ENCODE measurements at regions not wholly inside any gene's neighbourhood (a gene's known extent, or its start where the extent isn't known, plus 50 kb on each side); places are given as distances from the start of the nearest gene placed in this dataset.

DNA sequence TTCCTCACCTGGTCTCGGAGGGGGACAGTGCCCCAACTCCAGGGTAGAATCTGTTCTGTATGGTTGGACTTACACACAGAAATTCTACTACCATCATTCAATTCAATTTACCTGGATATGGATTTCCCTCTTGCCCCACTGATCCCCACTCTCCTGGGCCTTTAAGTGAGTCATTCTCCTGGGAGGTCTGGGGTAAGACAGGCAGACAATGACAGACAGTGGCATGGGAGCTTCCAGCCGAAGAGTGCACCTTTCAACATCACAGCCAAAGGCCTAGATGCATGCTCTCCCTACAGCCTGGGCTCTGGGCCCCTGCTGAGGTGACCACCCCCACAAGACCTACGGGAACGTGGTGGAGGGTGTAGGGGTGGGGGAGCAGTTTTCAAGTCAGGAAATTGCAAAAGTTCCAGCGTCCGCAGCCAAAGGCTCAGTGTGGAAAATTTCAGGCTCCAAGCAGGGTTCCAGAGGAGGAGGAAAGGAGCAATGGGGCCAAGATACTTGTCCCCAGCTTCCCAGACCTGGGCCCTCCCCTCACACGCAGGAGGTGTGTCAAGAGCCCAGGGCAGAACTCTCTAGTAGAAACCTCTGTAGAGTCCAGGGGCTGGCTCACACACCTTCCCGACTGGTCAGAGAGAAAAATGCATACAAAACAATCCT is 296.4 kb downstream of the CYP26B1 start:
- H3K27ac ChIP-seq = no peak overlapping the region
- no peak for TF ChIP-seq ZFX (IDR thresholded peaks at IDR 0.05; ENCODE audit: borderline replicate concordance)
- TF ChIP-seq, protein P1, sequence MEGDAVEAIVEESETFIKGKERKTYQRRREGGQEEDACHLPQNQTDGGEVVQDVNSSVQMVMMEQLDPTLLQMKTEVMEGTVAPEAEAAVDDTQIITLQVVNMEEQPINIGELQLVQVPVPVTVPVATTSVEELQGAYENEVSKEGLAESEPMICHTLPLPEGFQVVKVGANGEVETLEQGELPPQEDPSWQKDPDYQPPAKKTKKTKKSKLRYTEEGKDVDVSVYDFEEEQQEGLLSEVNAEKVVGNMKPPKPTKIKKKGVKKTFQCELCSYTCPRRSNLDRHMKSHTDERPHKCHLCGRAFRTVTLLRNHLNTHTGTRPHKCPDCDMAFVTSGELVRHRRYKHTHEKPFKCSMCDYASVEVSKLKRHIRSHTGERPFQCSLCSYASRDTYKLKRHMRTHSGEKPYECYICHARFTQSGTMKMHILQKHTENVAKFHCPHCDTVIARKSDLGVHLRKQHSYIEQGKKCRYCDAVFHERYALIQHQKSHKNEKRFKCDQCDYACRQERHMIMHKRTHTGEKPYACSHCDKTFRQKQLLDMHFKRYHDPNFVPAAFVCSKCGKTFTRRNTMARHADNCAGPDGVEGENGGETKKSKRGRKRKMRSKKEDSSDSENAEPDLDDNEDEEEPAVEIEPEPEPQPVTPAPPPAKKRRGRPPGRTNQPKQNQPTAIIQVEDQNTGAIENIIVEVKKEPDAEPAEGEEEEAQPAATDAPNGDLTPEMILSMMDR (IDR thresholded peaks at IDR 0.05) = no peak

DNA sequence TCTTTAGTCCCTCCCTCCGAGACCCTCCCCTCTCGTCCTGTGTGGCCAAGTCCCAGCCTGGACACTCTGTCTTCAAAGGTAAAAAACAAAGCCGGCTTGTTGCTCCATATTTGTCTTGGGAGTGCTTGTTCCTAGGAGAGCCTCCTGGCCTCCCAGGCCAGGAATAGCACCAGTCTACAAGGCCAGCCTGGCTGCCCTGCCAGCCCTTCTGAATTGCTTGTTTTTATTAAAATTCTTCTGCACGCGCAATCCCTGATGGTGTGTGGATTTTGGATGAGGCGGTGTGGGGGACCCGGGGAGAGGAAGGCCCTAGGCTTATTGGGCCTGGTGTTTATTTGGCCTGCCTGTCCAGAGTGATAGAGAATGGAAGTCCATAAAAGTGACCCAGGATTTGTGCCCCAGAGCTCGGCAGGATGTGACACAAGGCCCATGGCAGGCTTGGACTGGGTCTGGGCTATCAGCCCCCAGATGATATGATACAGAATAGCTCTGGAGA is 297.3 kb downstream of the CYP26B1 start:
- no peak overlapping the region for H3K27ac ChIP-seq
- TF ChIP-seq, protein P1 (IDR thresholded peaks at IDR 0.05) = no peak
- TF ChIP-seq ZFX (IDR thresholded peaks at IDR 0.05; ENCODE audit: borderline replicate concordance) = no peak

DNA sequence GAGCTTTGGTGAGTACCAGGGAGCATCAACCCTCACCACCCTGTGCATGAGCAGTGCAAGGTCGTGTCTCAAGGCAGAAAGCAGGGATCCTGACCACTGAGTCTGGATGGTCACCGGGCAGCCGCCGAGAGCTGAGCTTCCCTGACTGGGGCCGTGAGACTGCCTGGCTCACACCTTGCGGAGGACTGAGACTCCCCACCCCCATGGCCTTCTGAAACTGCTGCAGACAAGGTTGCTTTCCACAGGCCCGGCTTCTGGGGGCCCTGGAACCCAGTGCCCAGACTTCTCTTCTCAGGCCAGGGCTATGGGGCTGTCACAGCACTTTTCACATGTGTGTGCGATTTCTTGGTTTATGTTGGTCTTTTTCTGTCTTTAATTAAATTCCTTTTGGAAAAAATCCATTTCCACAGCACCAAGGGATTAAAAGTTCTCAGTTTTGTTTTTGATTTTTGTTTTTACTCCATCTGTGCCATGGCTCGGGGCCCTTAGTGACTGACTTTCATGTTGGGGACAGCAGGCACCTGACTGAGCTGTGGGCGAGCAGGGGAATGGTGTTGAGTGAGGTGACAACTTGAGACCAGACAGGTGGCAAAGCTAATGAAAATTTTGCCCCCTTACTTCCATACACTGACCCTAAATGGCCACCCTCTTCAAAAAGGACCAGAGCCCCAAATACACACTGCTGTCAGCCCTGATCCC is 297.9 kb downstream of the CYP26B1 start:
- no peak overlapping the region for H3K27ac ChIP-seq
- TF ChIP-seq, protein P1 (IDR thresholded peaks at IDR 0.05) = no peak
- TF ChIP-seq ZFX (IDR thresholded peaks at IDR 0.05; ENCODE audit: borderline replicate concordance) = no peak

DNA sequence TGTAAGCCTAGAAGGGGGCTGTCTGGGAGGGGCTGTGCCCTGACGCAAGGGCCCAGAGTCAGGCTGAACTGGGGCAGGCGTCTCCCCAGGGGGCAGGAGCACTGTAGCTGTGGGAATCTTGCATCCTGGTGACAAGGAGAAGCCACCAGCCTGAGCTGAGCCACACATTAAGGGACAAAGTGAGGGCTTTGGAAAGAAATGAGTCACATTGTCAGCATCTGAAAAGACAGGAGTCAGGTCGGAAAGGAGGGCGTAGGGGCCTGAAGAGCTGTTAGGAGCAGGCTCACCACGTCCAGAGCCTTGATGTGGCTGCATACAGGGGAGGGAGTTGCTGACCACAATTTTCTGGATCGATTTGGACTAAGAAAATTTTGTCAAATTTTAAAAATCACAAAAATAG is 298.6 kb downstream of the CYP26B1 start:
- H3K27ac ChIP-seq = no peak overlapping the region
- TF ChIP-seq, protein P1 (IDR thresholded peaks at IDR 0.05) = no peak
- TF ChIP-seq ZFX (IDR thresholded peaks at IDR 0.05; ENCODE audit: borderline replicate concordance) = no peak

DNA sequence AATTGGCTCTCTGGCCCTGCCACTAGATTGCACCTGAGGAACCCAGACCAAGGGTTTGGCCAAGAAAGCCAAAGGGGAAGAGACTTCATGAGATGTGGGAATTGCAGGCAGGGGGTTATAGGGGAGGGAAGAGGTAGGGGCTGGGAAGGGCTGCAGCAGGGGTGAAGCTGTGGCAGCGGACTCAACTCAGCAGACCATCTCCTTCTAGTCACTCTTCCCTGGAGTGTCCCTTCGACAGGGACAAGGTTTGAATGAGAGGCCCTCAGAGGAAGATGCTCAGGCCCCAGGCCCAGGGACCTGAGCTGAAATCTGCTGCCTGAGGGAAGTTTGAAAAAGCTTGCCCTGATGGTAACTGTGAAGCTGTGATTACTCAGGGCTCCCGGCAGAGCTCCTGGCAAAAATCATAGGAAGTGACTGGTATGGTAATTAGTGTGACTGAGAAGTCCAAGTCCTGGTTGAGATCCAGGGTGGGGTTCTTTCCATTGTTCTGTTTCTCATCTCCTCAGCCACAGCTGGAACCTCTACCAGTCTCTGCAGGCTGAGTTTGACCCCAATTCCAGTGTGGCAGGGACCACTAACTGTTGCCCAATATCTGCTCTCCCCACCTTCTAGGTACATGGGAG is 300.9 kb downstream of the CYP26B1 start:
- no peak for TF ChIP-seq ZFX (IDR thresholded peaks at IDR 0.05; ENCODE audit: borderline replicate concordance)
- TF ChIP-seq, protein P1 (IDR thresholded peaks at IDR 0.05) = no peak
- no peak overlapping the region for H3K27ac ChIP-seq

DNA sequence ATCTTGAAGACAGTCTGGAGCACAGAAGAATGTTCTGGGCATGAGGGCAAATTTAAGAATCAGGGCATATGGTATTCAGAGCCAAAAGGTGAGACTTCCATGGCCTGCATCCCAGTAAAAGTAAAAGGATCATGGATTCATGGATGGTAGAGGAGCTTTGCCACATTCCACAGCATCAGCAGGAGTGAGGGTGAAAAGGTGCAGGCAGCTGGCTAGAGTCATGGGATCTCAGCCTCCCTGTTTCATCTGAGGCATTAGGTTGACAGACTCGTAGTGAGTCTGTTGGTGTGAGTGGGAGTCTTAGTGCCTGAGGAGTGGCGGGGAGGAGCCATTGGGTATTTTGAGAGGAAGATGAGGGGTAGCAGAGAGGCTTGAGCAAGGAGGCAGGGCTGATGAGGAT is 301.6 kb downstream of the CYP26B1 start:
- H3K27ac ChIP-seq = no peak overlapping the region
- no peak for TF ChIP-seq ZFX (IDR thresholded peaks at IDR 0.05; ENCODE audit: borderline replicate concordance)

DNA sequence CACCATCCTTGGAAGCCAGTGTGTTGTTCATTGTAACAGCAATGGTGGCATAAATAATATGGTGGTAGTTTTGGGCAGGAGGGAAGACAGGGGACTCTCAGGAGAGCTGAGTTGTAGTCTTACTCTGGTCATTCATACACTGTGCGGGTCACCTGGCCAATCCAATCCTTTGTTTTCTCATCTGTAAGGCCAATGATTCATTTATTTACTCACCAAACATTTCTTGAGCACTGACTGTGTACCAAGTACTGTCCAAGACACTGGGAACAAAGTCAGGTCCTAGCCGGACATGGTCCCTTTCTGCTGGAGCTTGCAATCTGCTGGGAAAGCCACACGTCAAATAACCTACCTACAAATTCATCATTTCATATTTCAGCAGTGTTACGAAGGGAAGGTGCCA is 302.7 kb downstream of the CYP26B1 start:
- no peak overlapping the region for H3K27ac ChIP-seq
- TF ChIP-seq, protein P1 (IDR thresholded peaks at IDR 0.05) = no peak
- no peak for TF ChIP-seq ZFX (IDR thresholded peaks at IDR 0.05; ENCODE audit: borderline replicate concordance)
